Trophoblast cell (in vitro differentiated cells and primary cell): ENCODE measurements at regions not wholly inside any gene's neighbourhood (a gene's known extent, or its start where the extent isn't known, plus 50 kb on each side); places are given as distances from the start of the nearest gene placed in this dataset.
"Not testable (repeated sequence)": the region's sequence is repeated elsewhere in the genome, so short reads cannot be mapped to it uniquely, and the experiment has no call there.

ENCODE experiments used
- DNase-seq, 2 donors: peaks; one replicate each; pipeline ENCODE4 v3.0.0-alpha.2; 2016
- H2AFZ ChIP-seq: 2 replicates; pipeline ENCODE4 v1.6.1; 2013; ENCODE audit warnings: low read length, moderate library complexity, mild to moderate bottlenecking; ENCODE audit not compliant: insufficient read depth, poor library complexity
- H2AK5ac ChIP-seq: 2 replicates; pipeline ENCODE4 v1.6.1; 2013; ENCODE audit warnings: mild to moderate bottlenecking, low read length
- H2BK120ac ChIP-seq: 2 replicates; pipeline ENCODE4 v1.6.1; 2013; ENCODE audit warnings: low read length, mild to moderate bottlenecking, moderate library complexity; ENCODE audit not compliant: insufficient read depth, poor library complexity
- H2BK12ac ChIP-seq: 2 replicates; pipeline ENCODE4 v1.6.1; 2013; ENCODE audit warnings: mild to moderate bottlenecking, low read length, moderate library complexity
- H2BK5ac ChIP-seq: 2 replicates; pipeline ENCODE4 v1.6.1; 2013; ENCODE audit warnings: low read length, low read depth, moderate library complexity, mild to moderate bottlenecking; ENCODE audit not compliant: poor library complexity
- H3K14ac ChIP-seq: 2 replicates; pipeline ENCODE4 v1.6.1; 2013; ENCODE audit warnings: mild to moderate bottlenecking, low read length
- H3K18ac ChIP-seq: 2 replicates; pipeline ENCODE4 v1.6.1; 2013; ENCODE audit warnings: mild to moderate bottlenecking, low read length
- H3K23ac ChIP-seq: 2 replicates; pipeline ENCODE4 v1.6.1; 2013; ENCODE audit warnings: low read length
- H3K27ac ChIP-seq: 2 replicates; pipeline ENCODE4 v1.5.1; 2013; ENCODE audit warnings: low read depth, mild to moderate bottlenecking, inconsistent platforms, low read length, moderate library complexity
- H3K27me3 ChIP-seq: 2 replicates; pipeline ENCODE4 v1.6.1; 2013; ENCODE audit warnings: inconsistent platforms, mild to moderate bottlenecking, low read length, moderate library complexity; ENCODE audit not compliant: insufficient read depth
- H3K36me3 ChIP-seq, 2 experiments: 1 replicate in 1 of 2; 2 replicates in 1 of 2; pipeline ENCODE4 v1.6.1; 2013; ENCODE audit warnings: low read length in 2 of 2, mild to moderate bottlenecking in 2 of 2, moderate library complexity in 1 of 2; ENCODE audit not compliant: insufficient read depth in 2 of 2, control insufficient read depth in 1 of 2
- H3K4ac ChIP-seq: 2 replicates; pipeline ENCODE4 v1.6.1; 2013; ENCODE audit warnings: low read depth, mild to moderate bottlenecking, low read length, moderate library complexity
- H3K4me1 ChIP-seq, 2 experiments: 1 replicate in 1 of 2; 2 replicates in 1 of 2; pipeline ENCODE4 v1.6.1; 2013; ENCODE audit warnings: low read length in 2 of 2, mild to moderate bottlenecking in 2 of 2, moderate library complexity in 1 of 2; ENCODE audit not compliant: insufficient read depth in 2 of 2, control insufficient read depth in 1 of 2
- H3K4me2 ChIP-seq: 2 replicates; pipeline ENCODE4 v1.6.1; 2013; ENCODE audit warnings: inconsistent platforms, mild to moderate bottlenecking, low read length, moderate library complexity
- H3K4me3 ChIP-seq: 2 replicates; pipeline ENCODE4 v1.5.1; 2013; ENCODE audit warnings: mild to moderate bottlenecking, low read depth, low read length, inconsistent platforms
- H3K79me1 ChIP-seq: one replicate; pipeline ENCODE4 v1.6.1; 2013; ENCODE audit warnings: low read length
- H3K79me2 ChIP-seq: 2 replicates; pipeline ENCODE4 v1.6.1; 2013; ENCODE audit warnings: low read length, mild to moderate bottlenecking; ENCODE audit not compliant: control insufficient read depth, insufficient read depth, poor library complexity
- H3K9ac ChIP-seq: 2 replicates; pipeline ENCODE4 v1.6.1; 2013; ENCODE audit warnings: mild to moderate bottlenecking, low read length
- H3K9me3 ChIP-seq: 2 replicates; pipeline ENCODE4 v1.6.1; 2013; ENCODE audit warnings: low read depth, mild to moderate bottlenecking, control low read depth, inconsistent platforms, low read length; ENCODE audit not compliant: insufficient read depth
- H4K12ac ChIP-seq: 2 replicates; pipeline ENCODE4 v1.6.1; 2013; ENCODE audit warnings: low read depth, mild to moderate bottlenecking, low read length, moderate library complexity
- H4K8ac ChIP-seq: 2 replicates; pipeline ENCODE4 v1.6.1; 2013; ENCODE audit warnings: low read depth, mild to moderate bottlenecking, low read length, moderate library complexity
- H4K91ac ChIP-seq: one replicate; pipeline ENCODE4 v1.6.1; 2013; ENCODE audit warnings: low read depth, mild to moderate bottlenecking, low read length, moderate library complexity
- WGBS: extraction: QIAGEN DNeasy Blood & Tissue Kit; methylation state at CpG from one replicate; pipeline ENCODE4 v1.1.7; 2013; ENCODE audit warnings: missing lambda C conversion rate; ENCODE audit not compliant: insufficient read length, insufficient coverage; ENCODE audit errors: extremely low coverage; 5-methylcytosine and 5-hydroxymethylcytosine counted together

- no peaks in the 10 kb centered on the region for H3K79me2 ChIP-seq
- DNase-seq, result no peak
- no peaks in the 10 kb centered on the region for H3K79me1 ChIP-seq
Observed at GRCh38 chr2:35820391-35820790, 535.2 kb upstream of the CRIM1 start.

GRCh38 chr2:35819033-35819432 is 536.5 kb upstream of the CRIM1 start:
- Histone ChIP-seq H3K9ac (no peak overlapping the region), H3K4me3 (no peak overlapping the region), H3K14ac (no peak overlapping the region), H2BK12ac (no peak overlapping the region), H3K4me2 (no peak overlapping the region), H3K9me3 (no peaks in the 10 kb centered on the region), H3K23ac (no peak overlapping the region), H3K79me2 (no peaks in the 10 kb centered on the region), H4K12ac (no peak overlapping the region), H3K18ac (no peak overlapping the region), H3K27me3 (no peaks in the 10 kb centered on the region), H2BK120ac (no peak overlapping the region), H3K36me3 (no peaks in the 10 kb centered on the region), H2AFZ (no peak overlapping the region), H3K79me1 (no peaks in the 10 kb centered on the region), H2BK5ac (no peak overlapping the region), H3K4ac (no peak overlapping the region), H4K8ac (no peak overlapping the region), H3K27ac (no peak overlapping the region), H2AK5ac (no peak overlapping the region), H4K91ac (no peak overlapping the region), H3K4me1 (no peaks in the 10 kb centered on the region)
- WGBS, result no CpG with 5 or more reads among the region's 2 CpGs
- no peak for DNase-seq

More at GRCh38 chr2:35820391-35820790, 535.2 kb upstream of the CRIM1 start:
- Histone ChIP-seq H3K9ac (no peak overlapping the region), H3K9me3 (no peaks in the 10 kb centered on the region), H3K4me3 (no peak overlapping the region), H3K36me3 (no peaks in the 10 kb centered on the region), H3K4ac (no peak overlapping the region), H3K4me2 (no peak overlapping the region), H2BK5ac (no peak overlapping the region), H3K27me3 (no peaks in the 10 kb centered on the region), H3K14ac (no peak overlapping the region), H3K23ac (no peak overlapping the region), H3K18ac (no peak overlapping the region), H3K27ac (no peak overlapping the region), H4K12ac (no peak overlapping the region), H4K8ac (no peak overlapping the region), H2BK120ac (no peak overlapping the region), H3K4me1 (no peaks in the 10 kb centered on the region), H2AK5ac (no peak overlapping the region), H2BK12ac (no peak overlapping the region), H4K91ac (no peak overlapping the region), H2AFZ (no peak overlapping the region)
- no CpG with 5 or more reads among the region's 2 CpGs for WGBS

- H4K8ac ChIP-seq, result not testable (repeated sequence)
Observed at GRCh38 chr2:35818359-35818758, 537.2 kb upstream of the CRIM1 start.

GRCh38 chr2:35814597-35814996 is 541.0 kb upstream of the CRIM1 start:
- not testable (repeated sequence) for H2BK120ac ChIP-seq, H3K27ac ChIP-seq, H3K9me3 ChIP-seq, H3K4me3 ChIP-seq, H4K91ac ChIP-seq, H3K36me3 ChIP-seq, H2AK5ac ChIP-seq, H2BK5ac ChIP-seq, H4K12ac ChIP-seq, H3K14ac ChIP-seq, H2AFZ ChIP-seq, H3K18ac ChIP-seq, H3K9ac ChIP-seq, H3K4ac ChIP-seq, H3K4me2 ChIP-seq, H3K23ac ChIP-seq, DNase-seq, H2BK12ac ChIP-seq, H3K79me1 ChIP-seq, H3K79me2 ChIP-seq, H3K4me1 ChIP-seq, H3K27me3 ChIP-seq, H4K8ac ChIP-seq
- no CpG with 5 or more reads among the region's 7 CpGs for WGBS

More at GRCh38 chr2:35818359-35818758, 537.2 kb upstream of the CRIM1 start:
- H2AK5ac ChIP-seq, H3K4me3 ChIP-seq, DNase-seq, H3K9ac ChIP-seq, H3K27ac ChIP-seq, H3K14ac ChIP-seq, H3K23ac ChIP-seq, H2BK120ac ChIP-seq, H3K18ac ChIP-seq, H2BK12ac ChIP-seq, H2BK5ac ChIP-seq, H3K36me3 ChIP-seq, H4K91ac ChIP-seq, H3K9me3 ChIP-seq, H3K4me2 ChIP-seq, H3K27me3 ChIP-seq, H3K4ac ChIP-seq, H3K4me1 ChIP-seq, H3K79me2 ChIP-seq, H4K12ac ChIP-seq, H2AFZ ChIP-seq, H3K79me1 ChIP-seq: not testable (repeated sequence)
- no CpG with 5 or more reads among the region's 2 CpGs for WGBS
